HL-60 (cell line): ENCODE measurements at regions not wholly inside any gene's neighbourhood (a gene's known extent, or its start where the extent isn't known, plus 50 kb on each side); places are given as distances from the start of the nearest gene placed in this dataset.

ENCODE experiments used
- DNase-seq, 2 experiments: peaks; one replicate each; pipeline ENCODE4 v3.0.0-alpha.2; 2010 to 2020; ENCODE audit warnings: low read depth in 1 of 2, low spot score in 1 of 2
- H3K27ac ChIP-seq: fragments of 250-450 bp; sonication (Bioruptor Pico); replicated peaks from 2 replicates; pipeline ENCODE4 v1.5.1; 2020; ENCODE audit warnings: mild to moderate bottlenecking, moderate library complexity
- H3K27me3 ChIP-seq: fragments of 250-450 bp; sonication (Bioruptor Pico); 2 replicates; pipeline ENCODE4 v1.5.1; 2021; ENCODE audit warnings: mild to moderate bottlenecking, moderate library complexity; ENCODE audit not compliant: insufficient read depth, poor library complexity, severe bottlenecking
- H3K4me3 ChIP-seq: replicated peaks from 2 replicates; pipeline ENCODE4 v1.5.1; 2011; ENCODE audit warnings: mild to moderate bottlenecking, control low read depth, low read length; ENCODE audit not compliant: insufficient read depth
- CTCF ChIP-seq: IDR thresholded peaks from one replicate; pipeline ENCODE4 v1.5.1; 2011; ENCODE audit warnings: low read length, control low read depth, inconsistent platforms; ENCODE audit not compliant: insufficient read depth
- GABPA ChIP-seq: IDR thresholded peaks from 2 replicates; pipeline ENCODE4 v1.6.1; 2012; ENCODE audit warnings: low read depth
- POLR2AphosphoS5 ChIP-seq: IDR thresholded peaks from 2 replicates; pipeline ENCODE4 v1.6.1; 2012; ENCODE audit warnings: low read depth
- REST ChIP-seq: IDR thresholded peaks from 2 replicates; pipeline ENCODE4 v1.6.1; 2012; ENCODE audit warnings: low read depth; ENCODE audit not compliant: insufficient replicate concordance
- SPI1 ChIP-seq: IDR thresholded peaks from 2 replicates; pipeline ENCODE4 v1.6.1; 2012; ENCODE audit warnings: low read depth, mild to moderate bottlenecking, borderline replicate concordance

GRCh38 chr2:21429747-21430146 is 306.0 kb downstream of the TDRD15 start:
- no peak overlapping the region for H3K27ac ChIP-seq
- TF ChIP-seq REST (no peak), GABPA (no peak), CTCF (no peak), POLR2AphosphoS5 (no peak), SPI1 (no peak)
- H3K27me3 ChIP-seq = no peaks in the 10 kb centered on the region
- DNase-seq = no peak
- no peak overlapping the region for H3K4me3 ChIP-seq

GRCh38 chr2:21431078-21431477 is 307.3 kb downstream of the TDRD15 start:
- Histone ChIP-seq H3K27ac (no peak overlapping the region), H3K27me3 (no peaks in the 10 kb centered on the region), H3K4me3 (no peak overlapping the region)
- no peak for DNase-seq
- TF ChIP-seq CTCF (no peak), REST (no peak), GABPA (no peak), SPI1 (no peak), POLR2AphosphoS5 (no peak)

GRCh38 chr2:21438949-21439348 is 315.2 kb downstream of the TDRD15 start:
- TF ChIP-seq CTCF = no peak
- TF ChIP-seq GABPA = no peak
- TF ChIP-seq POLR2AphosphoS5 = no peak
- TF ChIP-seq REST = no peak
- TF ChIP-seq SPI1 = no peak
- Histone ChIP-seq H3K27ac (no peak overlapping the region), H3K4me3 (no peak overlapping the region), H3K27me3 (no peaks in the 10 kb centered on the region)
- DNase-seq = no peak
